ENCODE measurements at regions not wholly inside any gene's neighbourhood (a gene's known extent, or its start where the extent isn't known, plus 50 kb on each side); places are given as distances from the start of the nearest gene placed in this dataset.

GRCh38 chr7:20513897-20514296, 101.6 kb upstream of the ABCB5 start:
- TF ChIP-seq GATA3 (IDR thresholded peaks at IDR 0.05; ENCODE audit: low read depth, low read length): no peak
- TF ChIP-seq GATA2 (IDR thresholded peaks at IDR 0.05; ENCODE audit: low read depth, low read length): no peak
